Suprapubic skin (tissue), 4 donors: ENCODE measurements at regions not wholly inside any gene's neighbourhood (a gene's known extent, or its start where the extent isn't known, plus 50 kb on each side); places are given as distances from the start of the nearest gene placed in this dataset.

ENCODE experiments used
- CTCF ChIP-seq, 2 donors: fragments of 200-600 bp in 1 of 2; fragments of 450-650 bp in 1 of 2; sonication (generic) in 1 of 2; IDR thresholded peaks; one replicate each; pipeline ENCODE4 v1.5.1; 2016 to 2019; ENCODE audit warnings: antibody characterized with exemption in 2 of 2, mild to moderate bottlenecking in 1 of 2, moderate library complexity in 1 of 2
- EP300 ChIP-seq: sonication (generic); formaldehyde crosslinking; IDR thresholded peaks from one replicate; pipeline ENCODE4 v1.6.1; 2017; ENCODE audit warnings: antibody characterized with exemption
- POLR2A ChIP-seq, 2 donors: fragments of 450-650 bp; IDR thresholded peaks; one replicate each; pipeline ENCODE4 v1.6.1; 2017; ENCODE audit warnings: antibody characterized with exemption in 2 of 2, mild to moderate bottlenecking in 2 of 2, moderate library complexity in 2 of 2
- POLR2AphosphoS5 ChIP-seq, 3 donors: sonication (generic); formaldehyde crosslinking; IDR thresholded peaks; one replicate each; pipeline ENCODE4 v1.6.1; 2017; ENCODE audit warnings: antibody characterized with exemption in 3 of 3

- TF ChIP-seq CTCF (IDR thresholded peaks at IDR 0.05) (no peak), POLR2AphosphoS5 (IDR thresholded peaks at IDR 0.05) (peak; percentile 35 to 89 (median 71)), POLR2A (IDR thresholded peaks at IDR 0.05) (peak; percentile 14 to 72), EP300 (no peak)
These were observed 471.6 kb downstream of the SOX9 start for GRCh38 chr17:72592242-72592966.
